Amniotic epithelial cell (primary cell): ENCODE measurements at regions not wholly inside any gene's neighbourhood (a gene's known extent, or its start where the extent isn't known, plus 50 kb on each side); places are given as distances from the start of the nearest gene placed in this dataset.

Source experiments
- DNase-seq: peaks from one replicate; pipeline ENCODE4 v3.0.0-alpha.2; 2010; ENCODE audit warnings: low read depth

- no peak for DNase-seq
Measured at GRCh38 chr22:49303061-49303735, 524.5 kb downstream of the BRD1 start.

DNA sequence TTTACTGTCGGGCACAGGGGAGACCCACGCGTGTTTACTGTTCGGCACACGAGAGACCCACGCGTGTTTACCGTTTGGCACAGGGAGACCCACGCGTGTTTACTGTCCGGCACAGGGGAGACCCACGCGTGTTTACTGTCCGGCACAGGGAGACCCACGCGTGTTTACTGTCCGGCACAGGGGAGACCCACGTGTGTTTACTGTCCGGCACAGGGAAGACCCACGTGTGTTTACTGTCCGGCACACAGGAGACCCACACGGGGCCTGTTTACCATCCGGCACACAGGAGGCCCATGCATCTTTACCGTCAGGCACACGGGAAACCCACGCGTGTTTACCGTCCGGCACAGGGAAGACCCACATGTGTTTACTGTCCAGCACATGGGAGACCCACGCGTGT is 525.1 kb downstream of the BRD1 start:
- no peak for DNase-seq

- DNase-seq = no peak
Measured at GRCh38 chr22:49302150-49302460, 525.6 kb downstream of the BRD1 start.

- DNase-seq = no peak
Measured at GRCh38 chr22:49301398-49302149, 526.1 kb downstream of the BRD1 start.

GRCh38 chr22:49300951-49301397 is 526.7 kb downstream of the BRD1 start:
- DNase-seq = no peak

DNA sequence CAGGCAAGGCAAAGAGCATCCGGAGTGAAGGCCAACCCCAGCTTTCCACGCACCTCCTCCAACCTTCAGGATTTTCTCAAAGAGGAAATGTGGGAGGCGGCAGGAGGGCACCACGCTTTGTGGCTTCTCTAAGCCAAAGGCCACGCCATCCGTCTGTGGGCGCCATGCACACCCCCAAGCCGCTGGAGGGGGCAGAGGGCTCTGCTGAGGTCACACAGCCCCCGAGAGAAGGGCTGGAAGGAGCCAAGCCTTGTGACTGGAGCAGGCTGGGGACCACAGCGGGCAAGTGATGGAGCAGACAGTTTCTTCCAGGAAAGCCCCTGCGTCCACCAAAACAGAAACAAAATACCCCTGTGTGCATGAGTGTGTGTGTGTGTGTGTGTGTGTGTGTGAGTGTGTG is 527.4 kb downstream of the BRD1 start:
- DNase-seq = no peak

- no peak for DNase-seq
Measured at GRCh38 chr22:49299821-49300231, 527.8 kb downstream of the BRD1 start.

DNA sequence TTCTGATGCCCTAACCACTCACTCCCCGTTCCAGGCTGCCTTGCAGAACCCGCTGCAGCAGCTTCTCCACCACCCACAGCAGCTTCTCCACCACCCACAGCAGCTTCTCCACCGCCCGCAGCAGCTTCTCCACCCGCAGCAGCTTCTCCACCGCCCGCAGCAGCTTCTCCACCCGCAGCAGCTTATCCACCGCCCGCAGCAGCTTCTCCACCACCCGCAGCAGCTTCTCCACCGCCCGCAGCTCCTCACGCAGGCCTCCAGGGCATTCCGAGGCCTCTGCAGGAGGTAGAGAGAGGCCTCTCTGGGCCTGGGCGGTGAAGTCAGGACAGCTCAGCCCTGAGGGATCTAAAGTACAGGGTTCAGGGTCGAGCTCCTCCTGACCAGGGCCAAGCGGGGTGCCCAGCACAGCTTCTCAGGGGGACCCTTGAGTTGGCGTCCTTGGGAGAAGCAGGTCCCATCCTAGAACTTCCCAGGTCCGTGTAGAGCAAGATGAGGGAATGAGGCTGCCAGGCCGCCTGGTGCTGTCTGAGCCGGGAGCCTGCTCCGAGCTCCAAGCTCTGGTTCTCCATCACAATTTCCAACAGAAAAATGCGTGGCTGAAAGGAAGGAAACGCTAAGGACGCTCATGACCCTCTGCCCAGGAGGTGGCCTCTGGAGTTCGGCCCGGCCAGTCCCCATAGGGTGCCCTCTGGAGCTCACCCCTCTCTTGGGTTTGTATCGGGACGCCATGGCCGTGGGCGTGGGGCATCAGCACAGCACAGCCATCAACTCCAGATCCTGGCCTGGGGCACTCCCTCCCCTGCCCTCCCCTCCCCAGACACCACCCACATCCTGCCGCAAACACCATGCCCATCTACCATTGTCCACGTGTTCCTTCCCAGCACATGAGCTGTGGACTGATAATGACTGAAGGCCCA is 528.6 kb downstream of the BRD1 start:
- DNase-seq = no peak

DNA sequence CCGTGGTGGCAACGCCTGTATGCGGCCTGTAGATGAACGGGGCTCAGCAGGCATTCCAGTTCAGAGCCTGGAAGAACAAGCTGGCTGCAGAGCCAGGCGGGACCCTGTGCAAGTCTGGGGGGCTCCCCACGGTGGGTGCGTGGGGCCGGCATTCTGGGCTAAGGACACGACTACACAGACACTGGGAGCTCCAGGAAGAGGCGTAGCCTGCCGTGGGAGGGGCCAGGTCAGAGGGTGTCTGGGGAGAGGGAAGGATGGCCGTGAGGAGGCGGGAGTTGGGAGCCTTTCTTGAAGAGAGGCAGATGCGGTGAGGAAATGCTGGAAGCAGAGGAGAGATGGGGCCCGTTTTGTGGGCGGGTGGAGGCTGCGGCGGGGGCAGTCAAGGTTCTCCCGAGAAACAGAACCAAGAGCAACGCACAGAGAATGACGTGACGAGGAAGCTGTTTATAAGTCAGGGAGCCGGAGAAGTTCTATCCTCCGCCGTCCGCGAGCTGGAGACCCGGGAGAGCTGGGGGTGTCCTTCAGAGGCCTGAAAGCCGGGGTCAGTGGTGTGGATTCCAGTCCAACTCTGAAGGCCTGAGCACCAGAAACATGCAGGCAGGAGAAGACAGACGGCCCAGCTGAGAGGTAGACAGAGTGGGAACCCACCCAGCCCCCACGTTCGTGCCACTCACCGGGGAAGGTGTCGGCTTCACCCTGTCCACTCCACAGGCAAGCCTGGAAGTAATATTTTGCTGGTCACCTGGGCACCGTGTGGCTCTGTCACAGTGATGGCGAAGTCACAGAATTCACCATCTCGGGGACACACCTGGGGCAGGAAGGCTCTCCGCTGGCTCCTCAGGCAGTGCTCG is 529.6 kb downstream of the BRD1 start:
- no peak for DNase-seq

DNA sequence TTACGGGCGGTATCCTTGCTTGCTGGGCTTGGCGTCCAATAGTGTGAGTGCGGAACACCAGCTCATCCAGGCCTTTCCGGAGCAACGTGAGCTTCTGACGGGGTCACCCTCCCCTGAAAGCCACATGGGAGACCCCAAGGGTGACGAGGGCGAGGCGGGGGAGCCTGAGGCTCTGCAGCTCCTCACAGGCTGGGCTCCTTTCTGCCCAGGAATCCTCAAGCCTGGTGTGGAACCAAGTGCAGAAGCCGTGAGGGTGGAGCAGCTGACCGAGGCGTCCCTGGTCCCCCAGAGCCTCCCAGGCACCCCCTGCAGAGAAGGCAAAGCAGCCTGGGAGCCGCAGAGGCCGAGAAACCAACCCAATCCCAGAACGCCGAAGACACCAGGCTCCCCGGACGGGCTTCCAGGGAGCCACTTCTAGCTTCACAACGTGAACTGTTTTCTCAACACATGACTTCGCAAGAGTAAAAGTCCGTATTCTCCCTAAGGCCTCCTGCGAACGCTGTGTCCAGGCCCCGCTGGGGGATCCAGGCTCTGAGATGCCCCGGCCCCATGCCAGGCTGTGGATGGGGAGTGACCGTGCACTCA is 530.3 kb downstream of the BRD1 start:
- DNase-seq = no peak

DNA sequence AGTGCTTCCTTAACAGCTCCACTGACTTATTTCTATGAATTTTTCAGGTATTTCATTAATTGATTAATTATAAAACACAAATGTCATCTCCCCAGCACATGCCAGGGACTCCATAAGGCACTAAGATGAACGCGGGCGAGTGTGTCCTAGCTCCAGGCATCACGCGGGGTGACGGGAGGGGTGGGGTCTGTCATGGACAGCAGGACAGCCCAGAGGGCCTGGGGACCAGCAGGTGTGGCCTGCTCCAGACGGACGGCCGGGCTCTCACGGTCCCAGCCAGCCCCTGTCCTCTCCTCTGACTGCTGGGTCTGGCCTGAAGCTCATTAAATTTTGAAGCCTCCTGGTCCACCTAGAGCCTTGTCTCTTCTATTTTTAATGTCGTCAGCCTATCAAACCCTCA is 531.1 kb downstream of the BRD1 start:
- DNase-seq = no peak

GRCh38 chr22:49295851-49296560 is 531.7 kb downstream of the BRD1 start:
- no peak for DNase-seq

DNA sequence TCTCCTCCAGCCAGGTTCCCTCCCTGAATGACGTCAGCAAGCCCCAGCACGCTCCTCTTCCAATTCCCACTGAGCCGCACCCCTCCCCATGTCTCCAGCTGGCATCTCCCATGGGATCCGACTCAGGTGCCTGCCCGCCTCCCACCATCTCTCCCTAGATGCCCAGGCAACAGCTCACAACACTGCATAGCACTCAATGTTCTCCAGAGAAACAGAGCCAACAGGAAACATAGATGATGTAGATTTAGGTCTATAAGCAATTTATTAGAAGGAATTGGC is 532.3 kb downstream of the BRD1 start:
- DNase-seq = no peak

- no peak for DNase-seq
Measured at GRCh38 chr22:49294656-49295464, 532.8 kb downstream of the BRD1 start.

DNA sequence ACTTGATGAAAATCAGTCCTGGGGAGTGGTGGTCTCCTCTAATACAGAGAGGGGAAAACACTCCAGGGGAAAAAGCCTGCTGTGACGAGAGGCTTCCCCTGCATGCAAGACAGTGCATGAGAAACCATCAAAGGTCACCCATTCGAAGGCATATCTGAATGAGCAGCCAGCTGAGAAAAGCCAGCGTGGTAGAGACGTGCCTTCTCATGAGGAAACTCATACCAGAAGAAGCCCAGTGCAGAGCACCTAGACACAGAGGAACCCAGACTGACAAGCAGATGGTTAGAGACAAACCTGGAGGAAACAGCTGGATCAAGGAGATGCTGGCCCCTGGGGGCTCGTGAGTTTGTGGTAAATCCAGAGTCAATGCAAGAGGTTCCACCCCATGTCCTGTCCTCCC is 534.8 kb downstream of the BRD1 start:
- no peak for DNase-seq

GRCh38 chr22:49291781-49292180 is 535.9 kb downstream of the BRD1 start:
- DNase-seq = no peak

GRCh38 chr22:49291169-49291568 is 536.5 kb downstream of the BRD1 start:
- no peak for DNase-seq

GRCh38 chr22:49290711-49291110 is 537.0 kb downstream of the BRD1 start:
- no peak for DNase-seq

DNA sequence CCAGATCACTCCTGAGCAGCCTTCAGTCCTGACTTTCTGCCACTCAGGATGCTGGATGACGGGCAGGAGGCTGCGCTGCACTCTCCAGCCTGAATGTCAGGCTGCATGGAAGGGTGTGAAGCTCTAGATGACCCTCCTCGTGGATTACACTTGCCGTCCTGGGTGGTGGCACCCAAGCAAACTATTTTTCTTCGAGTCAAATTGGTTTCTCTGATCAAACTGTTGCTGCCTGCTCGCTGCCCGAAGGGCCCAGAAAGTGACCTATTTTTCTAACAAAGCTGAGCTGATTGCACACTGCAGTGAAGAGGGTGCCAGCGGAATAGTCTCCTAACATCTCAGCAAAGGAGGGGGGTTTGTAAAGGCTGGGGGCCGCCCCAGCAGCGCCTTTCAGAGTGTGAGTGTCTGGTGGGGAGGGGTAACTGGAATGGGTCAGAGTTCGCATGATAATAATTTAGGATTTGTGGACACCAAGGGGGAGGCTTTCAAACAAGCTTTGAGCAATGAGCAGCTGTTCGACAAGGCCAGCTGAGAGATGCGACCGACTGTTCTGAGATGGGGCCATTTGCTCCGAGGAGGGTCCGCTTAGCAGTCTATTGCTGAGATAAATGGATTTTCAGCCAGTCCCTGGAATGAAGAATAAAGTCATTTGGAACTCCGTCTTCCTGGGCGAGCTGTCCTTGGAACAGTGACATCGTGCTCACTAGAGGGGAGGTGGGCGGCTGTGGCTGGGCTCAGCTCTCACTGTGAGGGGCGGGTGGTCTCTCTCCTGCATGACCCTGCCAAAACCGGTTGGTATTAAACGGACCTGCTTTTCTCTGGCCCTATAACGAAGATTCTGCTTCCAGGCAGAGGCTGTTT is 537.6 kb downstream of the BRD1 start:
- no peak for DNase-seq
